H7 (cell line): ENCODE measurements at regions not wholly inside any gene's neighbourhood (a gene's known extent, or its start where the extent isn't known, plus 50 kb on each side); places are given as distances from the start of the nearest gene placed in this dataset.

Experiments used
- DNase-seq: peaks from one replicate; pipeline ENCODE4 v3.0.0; 2012
- H3K27me3 ChIP-seq: 2 replicates; pipeline ENCODE4 v1.6.0; 2011; ENCODE audit warnings: mild to moderate bottlenecking, low read length; ENCODE audit not compliant: control insufficient read depth, insufficient read depth
- H3K36me3 ChIP-seq: replicated peaks from 2 replicates; pipeline ENCODE4 v1.5.1; 2011; ENCODE audit warnings: low read length; ENCODE audit not compliant: control insufficient read depth, insufficient read depth
- H3K4me3 ChIP-seq: 2 replicates; pipeline ENCODE4 v1.5.1; 2011; ENCODE audit warnings: low read depth, mild to moderate bottlenecking, control low read depth, low read length, moderate library complexity; ENCODE audit not compliant: insufficient read depth

DNA sequence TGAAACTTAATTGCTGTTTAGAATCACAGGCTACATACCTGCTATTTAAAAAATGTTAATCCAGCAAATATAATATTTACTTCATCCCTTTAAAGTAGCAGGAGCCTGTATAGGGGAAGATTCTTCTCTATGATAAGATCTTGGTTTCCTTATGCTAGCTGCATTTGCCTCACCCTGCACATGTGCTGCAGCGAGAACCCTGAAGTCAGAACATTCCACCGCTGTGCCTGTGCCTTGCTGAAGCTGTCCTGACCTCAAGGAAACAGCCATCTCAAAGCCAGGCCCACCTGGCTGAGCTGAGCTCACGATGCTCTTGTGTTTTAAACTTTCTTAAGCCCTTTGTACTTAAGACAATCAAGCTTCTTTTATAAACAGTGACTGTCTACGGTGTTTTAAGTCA lies 355.0 kb upstream of the PCDH20 start:
- Histone ChIP-seq H3K4me3 (no peak overlapping the region), H3K36me3 (no peaks in the 10 kb centered on the region), H3K27me3 (no peaks in the 10 kb centered on the region)
- no peak for DNase-seq

DNA sequence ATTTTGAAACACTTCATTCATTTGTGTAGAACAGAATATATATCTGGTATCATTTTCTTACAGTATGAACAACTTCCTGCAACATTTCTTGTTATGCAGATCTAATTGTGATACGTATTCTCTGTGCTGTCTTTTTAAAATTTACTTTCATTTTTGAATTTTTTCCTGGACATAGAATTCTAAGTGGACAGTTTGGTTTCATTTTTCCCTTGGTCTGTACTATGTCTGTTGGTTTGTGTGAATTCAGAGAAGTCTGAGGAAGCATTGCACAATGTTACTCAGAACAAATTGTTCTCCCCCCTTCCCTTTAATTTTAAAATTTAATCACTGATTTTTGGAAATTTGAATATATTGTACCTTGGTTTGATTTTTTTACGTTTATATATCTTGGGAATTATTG lies 352.5 kb upstream of the PCDH20 start:
- Histone ChIP-seq H3K36me3 (no peaks in the 10 kb centered on the region), H3K4me3 (no peak overlapping the region), H3K27me3 (no peaks in the 10 kb centered on the region)
- DNase-seq, result no peak

- Histone ChIP-seq H3K27me3 (no peaks in the 10 kb centered on the region), H3K4me3 (no peak overlapping the region), H3K36me3 (no peaks in the 10 kb centered on the region)
- no peak for DNase-seq
Observed at GRCh38 chr13:61766667-61767058, 351.0 kb upstream of the PCDH20 start.

DNA sequence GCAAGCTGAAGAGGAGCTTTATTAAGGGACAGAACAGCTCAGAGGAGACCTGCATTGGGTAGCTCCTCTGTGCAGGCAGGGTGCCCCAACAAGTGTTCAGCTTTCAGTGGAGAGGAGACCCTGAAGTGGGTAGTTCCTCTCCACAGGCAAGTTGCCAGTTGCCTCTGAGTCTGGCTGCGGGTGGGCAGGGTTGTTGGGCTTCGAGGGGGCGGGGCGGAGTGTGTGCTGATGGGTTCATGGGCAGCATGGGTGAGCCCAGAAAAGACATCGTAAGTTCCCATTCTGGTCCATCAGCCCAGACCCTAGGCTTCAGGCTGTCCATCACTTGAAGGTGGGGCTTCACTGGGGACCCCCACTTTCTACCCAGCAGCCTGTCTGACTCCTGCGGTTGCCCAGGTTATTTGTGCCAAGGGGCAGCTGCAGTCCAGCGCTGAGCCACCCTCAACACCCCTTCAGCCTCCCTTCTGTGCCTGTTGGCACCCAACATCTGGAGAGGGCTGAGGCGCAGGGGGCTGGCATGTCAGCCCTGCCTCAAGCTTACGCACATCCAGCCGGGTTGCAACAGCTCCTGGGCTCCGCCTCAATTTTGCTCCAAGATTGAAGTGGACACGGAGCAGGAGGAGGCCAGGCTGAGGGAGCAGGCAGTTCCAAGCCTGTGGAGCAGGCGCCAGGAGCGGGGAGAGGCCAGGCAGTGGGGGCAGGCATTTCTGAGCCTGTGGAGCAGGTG lies 350.5 kb upstream of the PCDH20 start:
- H3K36me3 ChIP-seq, result no peaks in the 10 kb centered on the region

DNA sequence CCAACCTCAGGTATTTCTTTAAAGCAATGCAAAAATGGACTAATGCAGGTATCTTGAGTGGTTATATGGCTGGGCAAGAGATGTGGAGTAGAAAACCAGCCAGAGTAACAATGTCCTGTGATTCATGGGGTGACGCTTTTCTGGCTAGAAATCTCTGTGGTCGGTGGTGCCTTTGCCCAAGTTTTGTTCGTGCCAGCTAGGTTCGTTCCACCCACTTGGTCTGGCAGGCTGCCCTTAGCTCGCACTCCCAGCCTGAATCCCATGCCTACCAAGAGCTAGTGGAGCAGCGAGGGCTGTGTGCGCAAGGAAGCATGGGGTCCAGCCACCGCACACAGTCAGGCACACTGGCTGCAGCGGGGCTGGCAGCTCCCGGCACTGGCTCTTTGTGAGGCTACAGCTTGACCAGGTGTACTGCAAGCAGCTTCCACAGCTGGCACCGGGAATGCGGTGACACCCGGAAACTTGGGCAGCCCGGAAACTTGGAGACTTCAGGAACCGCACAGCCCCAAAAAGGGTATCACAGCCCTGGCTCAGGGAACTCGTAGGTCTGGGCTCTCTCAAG lies 349.6 kb upstream of the PCDH20 start:
- Histone ChIP-seq H3K4me3 (no peak overlapping the region), H3K36me3 (no peaks in the 10 kb centered on the region), H3K27me3 (no peaks in the 10 kb centered on the region)
- DNase-seq, result no peak

More for the DNA sequence above, 350.5 kb upstream of the PCDH20 start:
- no peaks in the 10 kb centered on the region for H3K27me3 ChIP-seq
- H3K4me3 ChIP-seq, result no peak overlapping the region
- no peak for DNase-seq

DNA sequence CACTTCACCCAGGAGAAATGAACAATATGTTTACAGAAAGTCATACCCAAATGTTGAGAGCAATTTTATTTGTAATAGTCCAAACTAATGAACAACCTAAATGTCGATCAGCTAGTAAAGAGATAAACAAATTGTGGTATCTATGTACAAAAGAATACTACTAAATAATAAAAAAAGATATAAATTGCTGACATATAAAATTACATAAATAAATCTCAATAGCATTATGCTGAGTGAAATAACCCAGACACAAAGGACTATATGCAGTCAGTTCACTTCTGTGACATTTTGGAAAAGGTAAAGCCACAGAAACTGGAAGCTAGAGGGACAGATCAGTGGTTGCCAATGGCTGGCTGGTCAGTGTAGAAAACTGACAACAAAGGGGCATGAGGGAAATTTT lies 346.0 kb upstream of the PCDH20 start:
- Histone ChIP-seq H3K4me3 (no peak overlapping the region), H3K36me3 (no peaks in the 10 kb centered on the region), H3K27me3 (no peaks in the 10 kb centered on the region)
- no peak for DNase-seq

DNA sequence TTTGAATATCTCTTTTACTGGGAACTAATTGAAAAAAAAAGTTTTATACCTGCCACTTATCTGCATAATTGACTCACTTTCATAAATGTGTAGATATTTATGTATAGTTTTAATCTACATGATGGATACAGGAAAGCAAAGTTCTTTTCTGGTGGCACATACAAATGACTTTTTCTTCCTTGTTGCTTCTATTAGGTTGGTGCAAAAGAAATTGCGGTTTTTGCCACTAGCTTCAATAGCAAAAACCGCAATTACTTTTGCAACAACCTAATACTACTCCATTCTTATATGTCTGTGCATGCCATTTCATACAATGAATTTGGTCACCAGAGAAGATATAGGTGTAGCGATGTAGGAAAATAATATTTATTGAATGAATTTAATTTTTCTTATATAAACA lies 344.5 kb upstream of the PCDH20 start:
- H3K36me3 ChIP-seq, result no peaks in the 10 kb centered on the region
- H3K4me3 ChIP-seq, result no peak overlapping the region
- no peaks in the 10 kb centered on the region for H3K27me3 ChIP-seq
- no peak for DNase-seq

GRCh38 chr13:61756031-61756430 lies 340.4 kb upstream of the PCDH20 start:
- Histone ChIP-seq H3K27me3 (no peaks in the 10 kb centered on the region), H3K36me3 (no peaks in the 10 kb centered on the region), H3K4me3 (no peak overlapping the region)
- DNase-seq, result no peak

DNA sequence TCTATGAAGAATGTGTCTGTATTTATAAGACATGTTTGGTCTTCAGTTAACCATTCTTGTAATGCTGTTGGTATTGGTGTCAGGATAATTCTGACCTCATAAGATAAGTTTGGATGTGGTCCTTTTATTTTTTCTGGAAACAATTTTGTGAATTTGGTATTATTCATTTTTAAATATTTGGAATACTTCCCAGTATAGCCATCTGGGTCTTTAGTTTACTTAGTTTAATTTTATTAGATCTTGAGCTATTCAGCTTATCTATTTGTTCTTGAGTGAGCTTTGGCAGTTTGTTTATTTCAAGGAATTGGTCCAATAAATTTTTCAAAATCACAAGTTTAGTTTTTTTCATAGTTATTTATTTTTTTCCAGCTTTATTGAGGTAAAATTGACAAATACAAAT lies 335.4 kb upstream of the PCDH20 start:
- H3K4me3 ChIP-seq, result no peak overlapping the region
- DNase-seq, result no peak
- H3K27me3 ChIP-seq, result no peaks in the 10 kb centered on the region
- no peaks in the 10 kb centered on the region for H3K36me3 ChIP-seq

DNA sequence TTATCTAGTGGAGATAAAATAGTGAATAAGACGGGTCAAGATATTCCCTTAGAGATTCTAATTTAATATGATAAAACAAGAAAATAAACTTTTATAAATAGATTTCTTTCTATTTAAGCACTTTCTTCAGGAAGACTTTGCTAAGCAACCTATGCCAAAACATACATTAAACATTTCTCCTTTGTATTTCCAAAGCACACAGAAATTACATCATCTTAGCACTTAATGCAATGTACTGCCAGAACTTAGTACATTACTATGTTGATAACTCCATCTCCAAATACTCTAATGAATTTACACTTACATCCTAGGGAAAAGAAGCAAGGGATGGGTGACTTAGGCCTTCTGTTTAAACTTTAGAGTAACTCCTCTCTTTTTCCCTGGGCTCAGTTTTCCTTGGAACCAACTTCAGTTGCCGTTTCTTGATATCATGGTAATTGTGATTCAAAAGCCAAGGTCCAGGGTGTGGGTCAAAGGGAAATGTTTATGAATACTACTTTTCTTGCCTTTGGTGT lies 322.6 kb upstream of the PCDH20 start:
- Histone ChIP-seq H3K36me3 (no peaks in the 10 kb centered on the region), H3K27me3 (no peaks in the 10 kb centered on the region), H3K4me3 (no peak overlapping the region)
- DNase-seq, result no peak

GRCh38 chr13:61734683-61735082 lies 319.0 kb upstream of the PCDH20 start:
- no peaks in the 10 kb centered on the region for H3K27me3 ChIP-seq
- no peak for DNase-seq
- no peak overlapping the region for H3K4me3 ChIP-seq
- H3K36me3 ChIP-seq, result no peaks in the 10 kb centered on the region

DNA sequence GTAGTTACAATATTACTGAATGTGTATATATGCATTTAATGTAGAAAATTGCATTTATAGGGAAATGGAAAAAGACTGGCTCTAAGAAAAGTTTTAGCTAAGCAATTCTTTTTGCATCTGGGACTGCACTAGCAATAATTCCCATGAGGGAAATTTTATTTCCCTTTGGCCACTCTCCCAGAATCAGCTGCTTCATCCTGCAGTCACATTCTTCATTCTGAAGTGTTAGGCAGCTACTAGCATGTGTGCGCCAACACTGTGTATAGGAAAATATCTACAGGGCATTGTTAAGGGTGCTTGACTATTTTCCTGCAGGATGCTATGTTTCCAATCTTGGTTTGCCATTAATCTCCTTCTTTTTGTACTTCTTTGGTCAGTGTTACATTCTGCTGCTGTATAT lies 312.8 kb upstream of the PCDH20 start:
- Histone ChIP-seq H3K27me3 (no peaks in the 10 kb centered on the region), H3K4me3 (no peak overlapping the region), H3K36me3 (no peaks in the 10 kb centered on the region)
- no peak for DNase-seq

GRCh38 chr13:61727767-61728166 lies 312.1 kb upstream of the PCDH20 start:
- H3K4me3 ChIP-seq, result no peak overlapping the region
- DNase-seq, result no peak
- no peaks in the 10 kb centered on the region for H3K27me3 ChIP-seq
- no peaks in the 10 kb centered on the region for H3K36me3 ChIP-seq

- Histone ChIP-seq H3K36me3 (no peaks in the 10 kb centered on the region), H3K27me3 (no peaks in the 10 kb centered on the region), H3K4me3 (no peak overlapping the region)
- DNase-seq, result no peak
Observed at GRCh38 chr13:61725806-61726205, 310.2 kb upstream of the PCDH20 start.

- H3K4me3 ChIP-seq, result no peak overlapping the region
- H3K36me3 ChIP-seq, result no peaks in the 10 kb centered on the region
- no peaks in the 10 kb centered on the region for H3K27me3 ChIP-seq
- no peak for DNase-seq
Observed at GRCh38 chr13:61722119-61722518, 306.5 kb upstream of the PCDH20 start.
